ENCODE measurements at regions not wholly inside any gene's neighbourhood (a gene's known extent, or its start where the extent isn't known, plus 50 kb on each side); places are given as distances from the start of the nearest gene placed in this dataset.

GRCh38 chr3:31423482-31423881, 109.2 kb upstream of the STT3B start:
- no peak for TF ChIP-seq CTCF (IDR thresholded peaks at IDR 0.05 in 2 of 3, conservative IDR thresholded peaks at IDR 0.05 in 1 of 3; ENCODE audit: borderline replicate concordance in 1 of 3, insufficient read depth in 1 of 3, low read depth in 2 of 3, low read length in 2 of 3)
- no peak for TF ChIP-seq EZH2 (IDR thresholded peaks at IDR 0.05)
- TF ChIP-seq SIN3A (IDR thresholded peaks at IDR 0.05; ENCODE audit: low read depth), result no peak

Measured in HCT116 (cell line).